IPS-20b (cell line): ENCODE measurements at regions not wholly inside any gene's neighbourhood (a gene's known extent, or its start where the extent isn't known, plus 50 kb on each side); places are given as distances from the start of the nearest gene placed in this dataset.
A peak's percentile ranks its signal among the peaks of the same experiment; 100 is the strongest.

ENCODE experiments used
- H3K27ac ChIP-seq: one replicate; pipeline ENCODE4 v1.5.1; 2013; ENCODE audit warnings: low read length
- H3K27me3 ChIP-seq: 2 replicates; pipeline ENCODE4 v1.6.1; 2013; ENCODE audit warnings: mild to moderate bottlenecking, low read length, inconsistent platforms; ENCODE audit not compliant: insufficient read depth
- H3K36me3 ChIP-seq: 2 replicates; pipeline ENCODE4 v1.6.1; 2013; ENCODE audit warnings: low read depth, mild to moderate bottlenecking, inconsistent platforms, low read length, moderate library complexity; ENCODE audit not compliant: insufficient read depth
- H3K4me1 ChIP-seq: 2 replicates; pipeline ENCODE4 v1.6.1; 2013; ENCODE audit warnings: mild to moderate bottlenecking, control low read depth, inconsistent platforms, low read length, moderate library complexity; ENCODE audit not compliant: insufficient read depth
- H3K4me3 ChIP-seq: 2 replicates; pipeline ENCODE4 v1.5.1; 2013; ENCODE audit warnings: mild to moderate bottlenecking, low read length, inconsistent platforms
- H3K9ac ChIP-seq: 2 replicates; pipeline ENCODE4 v1.6.1; 2013; ENCODE audit warnings: low read depth, mild to moderate bottlenecking, inconsistent platforms, low read length, moderate library complexity
- H3K9me3 ChIP-seq: 2 replicates; pipeline ENCODE4 v1.6.1; 2013; ENCODE audit warnings: mild to moderate bottlenecking, low read depth, low read length, inconsistent platforms; ENCODE audit not compliant: insufficient read depth

DNA sequence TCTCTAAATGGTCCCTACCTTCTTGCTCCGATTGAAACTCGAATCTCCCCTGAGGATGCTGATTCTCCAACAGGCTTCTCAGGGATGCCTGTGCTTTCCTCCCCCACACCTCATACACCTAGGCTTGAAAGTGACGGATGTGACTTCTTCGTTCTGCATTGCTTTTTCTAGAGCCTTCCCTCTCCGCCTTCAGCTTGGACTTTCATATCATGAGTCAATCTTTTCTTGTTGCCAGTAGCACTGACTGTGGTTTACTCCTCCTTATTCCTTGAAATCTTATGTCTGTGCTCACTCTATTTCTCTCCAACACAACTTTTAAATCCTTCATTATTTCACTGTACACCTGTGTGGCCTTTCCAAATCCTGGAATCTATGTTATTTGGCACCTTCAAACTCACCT lies 451.4 kb downstream of the TMX3 start:
- Histone ChIP-seq H3K27me3 (no peaks in the 10 kb centered on the region), H3K9me3 (no peaks in the 10 kb centered on the region), H3K27ac (no peak overlapping the region), H3K4me1 (no peaks in the 10 kb centered on the region), H3K9ac (no peak overlapping the region), H3K36me3 (no peaks in the 10 kb centered on the region), H3K4me3 (no peak overlapping the region)

DNA sequence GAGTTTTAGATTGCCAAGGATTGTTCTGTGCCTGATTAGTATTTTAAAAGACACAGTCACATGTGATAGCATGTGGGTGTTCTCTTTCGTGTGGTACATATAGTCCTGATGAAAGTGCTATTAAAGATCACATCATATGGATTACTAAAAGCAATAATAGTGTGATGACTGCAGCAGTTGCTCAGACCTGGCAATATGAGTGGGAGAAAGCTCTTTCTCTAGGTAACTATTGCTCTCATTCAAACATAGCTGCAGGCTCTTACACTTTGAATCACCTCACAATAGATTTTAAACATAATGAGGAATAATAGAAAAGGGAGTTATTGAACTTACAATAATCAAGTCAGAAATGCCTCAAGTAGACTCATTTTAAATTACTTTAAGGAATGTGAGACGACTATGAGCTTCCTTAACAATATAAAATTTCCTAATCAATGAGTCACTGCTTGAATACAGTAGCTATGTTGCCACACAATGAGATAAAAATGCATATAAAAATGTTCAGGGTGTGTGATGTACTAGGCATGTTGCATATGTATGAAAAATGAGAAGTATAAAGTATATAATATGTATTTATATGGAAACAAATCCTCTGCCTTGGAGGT lies 452.1 kb downstream of the TMX3 start:
- Histone ChIP-seq H3K27me3 (no peaks in the 10 kb centered on the region), H3K9ac (no peak overlapping the region), H3K4me1 (no peaks in the 10 kb centered on the region), H3K9me3 (no peaks in the 10 kb centered on the region), H3K4me3 (no peak overlapping the region), H3K36me3 (no peaks in the 10 kb centered on the region), H3K27ac (no peak overlapping the region)

DNA sequence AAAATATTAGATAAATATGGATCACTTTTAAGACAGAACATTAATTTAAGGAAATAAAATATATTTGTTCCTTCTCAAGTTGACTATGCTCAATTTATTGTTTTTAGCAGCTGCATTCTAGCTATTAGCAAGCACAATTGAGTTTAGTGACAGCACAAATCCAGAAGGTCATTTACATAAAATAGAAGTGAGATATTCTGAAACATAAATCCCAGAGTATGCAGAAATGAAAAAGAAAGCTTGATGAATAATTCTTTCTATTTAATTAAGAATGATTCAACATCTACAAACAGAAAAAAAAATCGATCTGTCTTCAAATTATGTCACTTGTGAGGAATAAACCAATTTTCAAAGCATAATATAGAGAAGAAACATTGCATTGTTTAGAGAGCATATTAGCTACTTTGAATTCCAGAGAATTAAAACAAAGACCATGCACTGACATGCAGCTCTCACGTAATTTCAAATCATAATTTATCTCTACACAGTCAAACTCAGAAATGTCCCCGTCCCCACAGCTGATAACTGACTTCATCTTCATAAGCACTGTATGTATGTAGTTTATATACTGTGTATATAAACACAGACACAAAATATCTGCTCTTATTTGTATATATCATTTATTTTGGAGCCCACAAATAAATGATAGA lies 458.4 kb downstream of the TMX3 start:
- Histone ChIP-seq H3K9me3 (no peaks in the 10 kb centered on the region), H3K36me3 (no peaks in the 10 kb centered on the region), H3K27ac (no peak overlapping the region), H3K27me3 (no peaks in the 10 kb centered on the region), H3K4me1 (no peaks in the 10 kb centered on the region), H3K4me3 (no peak overlapping the region), H3K9ac (no peak overlapping the region)

DNA sequence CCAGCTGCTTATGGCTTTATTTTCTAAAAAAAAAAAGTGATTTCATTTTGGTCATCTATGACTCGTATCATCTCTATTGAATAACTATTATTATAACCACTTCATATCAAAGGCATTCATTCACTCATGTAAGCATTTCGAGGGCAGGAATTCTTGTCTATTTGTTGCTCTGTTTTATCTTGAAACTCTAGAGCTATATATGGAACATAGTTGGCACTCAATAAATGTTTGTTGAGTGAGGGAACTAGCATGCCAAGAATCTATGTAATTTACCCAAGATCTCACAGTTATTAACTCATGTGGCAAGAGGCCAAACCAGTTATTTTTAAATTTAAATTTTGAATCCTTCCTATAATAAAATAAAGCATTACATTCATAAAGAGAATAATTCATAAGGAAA lies 470.1 kb downstream of the TMX3 start:
- Histone ChIP-seq H3K36me3 (no peaks in the 10 kb centered on the region), H3K9ac (no peak overlapping the region), H3K9me3 (no peaks in the 10 kb centered on the region), H3K27me3 (no peaks in the 10 kb centered on the region), H3K4me1 (no peaks in the 10 kb centered on the region), H3K27ac (no peak overlapping the region), H3K4me3 (no peak overlapping the region)

DNA sequence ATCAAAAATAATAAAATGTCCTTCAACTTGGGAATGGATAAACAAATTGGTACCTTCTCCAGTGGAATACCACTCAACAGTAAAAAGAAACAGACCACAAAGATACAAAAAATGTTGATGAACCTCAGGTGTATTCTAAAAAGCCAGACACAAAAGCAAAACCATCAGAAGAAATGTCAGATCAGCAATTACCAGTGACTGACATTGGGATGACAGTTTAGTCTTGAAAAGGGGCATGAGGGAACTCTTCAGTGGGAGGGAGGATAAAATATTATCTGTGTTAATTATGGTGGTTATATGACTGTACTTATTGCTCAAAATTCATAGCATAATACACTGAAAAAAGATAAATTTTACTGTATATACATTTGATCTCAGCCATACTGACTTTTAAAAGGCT lies 473.0 kb downstream of the TMX3 start:
- Histone ChIP-seq H3K36me3 (no peaks in the 10 kb centered on the region), H3K27ac (no peak overlapping the region), H3K4me1 (no peaks in the 10 kb centered on the region), H3K4me3 (no peak overlapping the region), H3K9ac (no peak overlapping the region), H3K9me3 (no peaks in the 10 kb centered on the region), H3K27me3 (no peaks in the 10 kb centered on the region)

DNA sequence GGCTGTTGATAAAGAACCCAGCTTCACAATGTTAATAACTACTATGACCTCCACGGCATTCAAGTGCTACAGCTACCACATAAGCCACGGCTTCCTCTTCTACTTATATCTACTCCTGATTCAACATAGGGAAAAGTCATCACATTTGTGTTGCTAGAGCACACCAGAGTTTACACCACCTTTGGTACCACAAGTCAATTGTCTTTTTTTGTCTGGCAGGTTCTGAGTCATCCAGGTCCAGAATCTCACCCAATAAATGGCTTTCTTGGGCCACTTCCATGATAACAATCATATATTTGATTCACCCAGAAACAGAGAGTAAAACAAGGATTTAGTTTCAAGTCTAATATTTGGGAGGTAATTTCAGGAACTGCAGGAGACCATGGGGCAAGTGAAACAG lies 480.2 kb downstream of the TMX3 start:
- Histone ChIP-seq H3K27me3 (no peaks in the 10 kb centered on the region), H3K9ac (no peak overlapping the region), H3K4me1 (no peaks in the 10 kb centered on the region), H3K27ac (no peak overlapping the region), H3K36me3 (no peaks in the 10 kb centered on the region), H3K9me3 (no peaks in the 10 kb centered on the region), H3K4me3 (no peak overlapping the region)

DNA sequence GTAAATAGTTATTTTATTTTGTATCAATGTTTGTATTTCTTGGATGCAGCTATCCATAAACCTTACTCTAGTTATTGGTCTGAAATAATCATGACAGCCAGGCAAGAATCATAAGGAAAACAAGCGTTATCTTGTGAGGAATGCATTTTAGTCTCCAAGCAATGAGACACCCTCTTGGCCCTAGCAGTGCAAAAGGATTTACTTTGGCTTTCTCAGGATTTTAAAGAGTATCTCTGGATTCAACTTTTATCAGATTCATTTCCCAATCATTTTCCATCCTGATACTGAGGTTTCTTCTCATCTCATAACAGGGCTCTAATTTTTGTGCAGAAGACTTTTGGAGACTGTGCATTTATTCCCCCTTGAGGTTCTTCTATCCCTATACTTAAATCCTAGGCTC lies 480.8 kb downstream of the TMX3 start:
- H3K9ac ChIP-seq, result no peak overlapping the region
- no peaks in the 10 kb centered on the region for H3K27me3 ChIP-seq
- no peaks in the 10 kb centered on the region for H3K4me1 ChIP-seq
- H3K36me3 ChIP-seq, result no peaks in the 10 kb centered on the region
- H3K4me3 ChIP-seq, result no peak overlapping the region
- no peak overlapping the region for H3K27ac ChIP-seq
- no peaks in the 10 kb centered on the region for H3K9me3 ChIP-seq

DNA sequence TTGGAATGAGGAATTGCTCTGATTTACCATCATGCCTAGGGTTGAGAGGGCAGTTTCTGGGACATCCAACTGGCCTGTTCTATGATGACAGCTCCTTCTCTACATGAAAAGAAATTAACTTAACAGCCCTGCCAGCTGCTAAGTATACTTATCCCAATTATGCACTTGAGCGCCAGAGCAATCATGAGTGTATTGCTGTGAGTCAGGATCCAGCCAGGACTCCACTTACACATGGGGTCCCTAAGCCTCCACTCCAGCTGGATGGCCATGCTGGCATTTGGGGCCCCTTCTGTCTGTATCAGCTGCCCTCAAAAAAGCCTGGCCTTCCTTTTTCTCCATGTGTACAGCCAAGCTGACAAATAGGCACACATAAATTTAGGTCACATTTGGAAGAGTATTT lies 481.9 kb downstream of the TMX3 start:
- no peak overlapping the region for H3K27ac ChIP-seq
- peaks cover 6% of the 10 kb centered on the region; the same call in 1 of the 2 replicates for H3K9me3 ChIP-seq
- no peaks in the 10 kb centered on the region for H3K4me1 ChIP-seq
- no peak overlapping the region for H3K9ac ChIP-seq
- H3K36me3 ChIP-seq, result no peaks in the 10 kb centered on the region
- no peak overlapping the region for H3K4me3 ChIP-seq
- H3K27me3 ChIP-seq, result no peaks in the 10 kb centered on the region

DNA sequence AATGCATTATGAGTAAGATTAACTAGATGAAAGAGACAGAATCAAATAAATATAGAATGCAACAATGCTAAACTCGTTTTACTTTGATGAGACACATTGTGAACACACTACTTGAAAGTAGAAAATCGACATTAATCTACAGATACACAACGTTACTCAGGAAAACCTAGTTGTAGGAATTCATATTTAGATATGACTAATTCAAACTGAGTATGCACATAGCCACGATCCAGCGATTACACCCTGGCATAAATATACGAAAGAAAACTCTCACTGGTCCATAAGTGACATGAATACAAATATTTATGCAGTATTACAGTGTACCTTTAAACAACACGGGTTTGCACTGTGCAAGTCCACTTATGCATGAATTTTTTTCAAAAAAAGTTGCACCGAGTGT lies 485.6 kb downstream of the TMX3 start:
- no peaks in the 10 kb centered on the region for H3K27me3 ChIP-seq
- H3K9ac ChIP-seq, result no peak overlapping the region
- H3K4me3 ChIP-seq, result no peak overlapping the region
- H3K36me3 ChIP-seq, result no peaks in the 10 kb centered on the region
- H3K4me1 ChIP-seq, result no peaks in the 10 kb centered on the region
- peaks cover 6% of the 10 kb centered on the region; the same call in 1 of the 2 replicates for H3K9me3 ChIP-seq
- no peak overlapping the region for H3K27ac ChIP-seq

DNA sequence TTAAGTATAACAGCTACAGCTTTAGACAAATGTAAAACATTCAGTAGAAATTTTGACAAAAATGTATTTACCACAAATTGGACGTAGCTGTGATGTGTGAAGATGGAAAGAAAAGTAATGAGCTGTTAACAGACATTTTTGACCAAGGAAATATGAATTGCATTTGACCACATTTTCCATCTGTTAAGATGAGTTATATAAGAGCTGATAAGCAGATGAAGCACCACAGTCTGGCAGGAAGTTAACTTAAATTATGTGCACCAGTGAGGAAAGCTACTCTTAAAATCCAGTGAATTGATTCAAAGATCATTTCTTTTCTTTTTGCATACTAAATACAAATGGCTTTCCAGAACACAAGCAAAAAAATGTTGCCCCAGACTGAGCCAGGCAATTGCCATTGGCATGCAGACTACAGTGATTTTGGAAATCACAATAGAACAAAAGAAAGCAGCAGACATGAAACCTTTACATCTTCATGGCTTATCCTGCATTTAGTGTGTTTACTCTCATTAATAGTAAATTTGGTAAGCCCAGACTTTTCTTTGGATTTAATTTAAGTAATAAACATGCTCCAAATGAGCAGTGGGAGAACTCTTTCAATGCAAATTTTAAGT lies 493.7 kb downstream of the TMX3 start:
- H3K27ac ChIP-seq, result no peak overlapping the region
- H3K9ac ChIP-seq, result no peak overlapping the region

DNA sequence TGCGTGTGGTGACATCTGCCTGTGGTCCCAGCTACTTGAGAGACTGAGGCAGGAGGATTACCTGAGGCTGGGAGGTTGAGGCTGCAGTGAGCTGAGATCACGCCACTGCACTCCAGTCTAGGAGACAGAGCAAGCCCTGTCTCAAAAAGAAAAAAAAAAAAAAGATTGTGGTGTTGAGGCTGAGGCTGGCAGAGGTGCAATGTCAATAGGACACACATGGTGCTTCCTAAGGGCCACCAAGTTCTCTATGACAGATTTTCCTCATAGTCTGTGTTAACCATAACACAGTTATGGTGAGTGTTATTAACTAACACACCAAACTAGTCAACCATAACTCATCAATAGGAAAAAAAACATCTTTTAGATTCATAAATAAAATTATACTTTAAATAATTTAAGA lies 494.4 kb downstream of the TMX3 start:
- Histone ChIP-seq H3K36me3 (no peaks in the 10 kb centered on the region), H3K27ac (no peak overlapping the region), H3K4me3 (no peak overlapping the region)

More for the DNA sequence above, 493.7 kb downstream of the TMX3 start:
- Histone ChIP-seq H3K27me3 (no peaks in the 10 kb centered on the region), H3K4me1 (peaks cover 13% of the 10 kb centered on the region; the same call in 1 of the 2 replicates), H3K4me3 (peak overlapping the region; percentile 2; the same call in 1 of the 2 replicates), H3K36me3 (no peaks in the 10 kb centered on the region), H3K9me3 (no peaks in the 10 kb centered on the region)

DNA sequence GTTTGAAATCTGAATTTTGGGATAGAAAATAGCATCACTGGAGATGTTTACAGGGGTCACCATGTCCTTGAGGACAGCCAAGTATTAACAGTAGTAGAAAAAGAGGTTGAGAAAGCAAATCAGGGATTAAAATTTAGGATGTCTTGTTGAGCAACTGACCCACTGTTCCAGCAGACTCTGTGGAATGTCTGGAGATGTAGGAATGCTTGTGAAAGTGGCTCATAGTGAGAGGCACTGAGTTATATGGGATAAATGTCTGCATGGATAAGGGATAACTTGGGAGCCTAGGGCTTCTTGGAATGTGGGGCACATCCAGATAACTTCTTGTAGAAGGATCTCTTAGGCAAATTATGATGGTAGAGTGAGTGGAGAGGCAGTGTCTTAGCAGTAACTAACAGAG lies 495.0 kb downstream of the TMX3 start:
- Histone ChIP-seq H3K9ac (no peak overlapping the region), H3K27me3 (no peaks in the 10 kb centered on the region), H3K9me3 (no peaks in the 10 kb centered on the region), H3K4me3 (no peak overlapping the region), H3K4me1 (peaks cover 13% of the 10 kb centered on the region; the same call in 1 of the 2 replicates), H3K27ac (no peak overlapping the region), H3K36me3 (no peaks in the 10 kb centered on the region)

More for the DNA sequence above, 494.4 kb downstream of the TMX3 start:
- Histone ChIP-seq H3K9me3 (no peaks in the 10 kb centered on the region), H3K27me3 (no peaks in the 10 kb centered on the region), H3K4me1 (peaks cover 13% of the 10 kb centered on the region; the same call in 1 of the 2 replicates), H3K9ac (no peak overlapping the region)
